MM.1S (cell line): ENCODE measurements at regions not wholly inside any gene's neighbourhood (a gene's known extent, or its start where the extent isn't known, plus 50 kb on each side); places are given as distances from the start of the nearest gene placed in this dataset.

Source experiments
- DNase-seq: peaks from one replicate; pipeline ENCODE4 v3.0.0-alpha.2; 2015
- H2AFZ ChIP-seq: fragments of 300-600 bp; sonication (generic); 2 replicates; pipeline ENCODE4 v1.6.0; 2016; ENCODE audit warnings: antibody characterized with exemption, low read length
- H3F3A ChIP-seq: fragments of 300-600 bp; sonication (generic); 2 replicates; pipeline ENCODE4 v1.6.1; 2016; ENCODE audit warnings: mild to moderate bottlenecking, antibody characterized with exemption, low read length, moderate library complexity, mixed read lengths; ENCODE audit not compliant: insufficient read depth
- H3K27ac ChIP-seq: fragments of 300-600 bp; sonication (generic); 2 replicates; pipeline ENCODE4 v1.5.1; 2016; ENCODE audit warnings: mild to moderate bottlenecking, low read length
- H3K27me3 ChIP-seq: fragments of 300-600 bp; sonication (generic); replicated peaks from 2 replicates; pipeline ENCODE4 v1.6.0; 2016; ENCODE audit warnings: low read length; ENCODE audit not compliant: insufficient read depth
- H3K36me3 ChIP-seq: fragments of 300-600 bp; sonication (generic); replicated peaks from 2 replicates; pipeline ENCODE4 v1.6.1; 2016; ENCODE audit warnings: mild to moderate bottlenecking, low read length, mixed read lengths; ENCODE audit not compliant: insufficient read depth
- H3K4me1 ChIP-seq: fragments of 300-600 bp; sonication (generic); 2 replicates; pipeline ENCODE4 v1.6.1; 2016; ENCODE audit warnings: low read length, mixed read lengths
- H3K4me2 ChIP-seq: fragments of 300-600 bp; sonication (generic); 2 replicates; pipeline ENCODE4 v1.6.0; 2016; ENCODE audit warnings: low read depth, low read length
- H3K4me3 ChIP-seq: fragments of 300-600 bp; sonication (generic); 2 replicates; pipeline ENCODE4 v1.5.1; 2016; ENCODE audit warnings: low read length, mixed read lengths
- H3K79me2 ChIP-seq: fragments of 300-600 bp; sonication (generic); 2 replicates; pipeline ENCODE4 v1.6.1; 2016; ENCODE audit warnings: mixed run types, low read length, mixed read lengths
- H3K9ac ChIP-seq: fragments of 300-600 bp; sonication (generic); 2 replicates; pipeline ENCODE4 v1.6.1; 2016; ENCODE audit warnings: low read length, mixed read lengths
- H3K9me2 ChIP-seq: fragments of 300-600 bp; sonication (generic); replicated peaks from 2 replicates; pipeline ENCODE4 v1.6.1; 2016; ENCODE audit warnings: mild to moderate bottlenecking, low read length, mixed read lengths; ENCODE audit not compliant: insufficient read depth
- H3K9me3 ChIP-seq: fragments of 300-600 bp; sonication (generic); replicated peaks from 2 replicates; pipeline ENCODE4 v1.6.1; 2016; ENCODE audit warnings: mild to moderate bottlenecking, low read length, mixed read lengths; ENCODE audit not compliant: insufficient read depth
- H4K20me1 ChIP-seq: fragments of 300-600 bp; sonication (generic); 2 replicates; pipeline ENCODE4 v1.6.1; 2016; ENCODE audit warnings: mild to moderate bottlenecking, low read length, moderate library complexity, mixed read lengths; ENCODE audit not compliant: insufficient read depth
- EZH2 ChIP-seq: fragments of 300-600 bp; sonication (generic); optimal IDR thresholded peaks from 2 replicates; pipeline ENCODE3; 2017; ENCODE audit warnings: low read depth, mild to moderate bottlenecking, antibody characterized with exemption, low read length, mixed read lengths
- EZH2phosphoT487 ChIP-seq: fragments of 300-600 bp; sonication (generic); IDR thresholded peaks from 2 replicates; pipeline ENCODE4 v1.6.1; 2018; ENCODE audit warnings: antibody characterized with exemption, low read length
- TF ChIP-seq, protein P1 (sequence below): fragments of 300-600 bp; sonication (generic); IDR thresholded peaks from 2 replicates; pipeline ENCODE4 v1.5.1; 2016; ENCODE audit warnings: antibody characterized with exemption, low read length, mixed read lengths

DNA sequence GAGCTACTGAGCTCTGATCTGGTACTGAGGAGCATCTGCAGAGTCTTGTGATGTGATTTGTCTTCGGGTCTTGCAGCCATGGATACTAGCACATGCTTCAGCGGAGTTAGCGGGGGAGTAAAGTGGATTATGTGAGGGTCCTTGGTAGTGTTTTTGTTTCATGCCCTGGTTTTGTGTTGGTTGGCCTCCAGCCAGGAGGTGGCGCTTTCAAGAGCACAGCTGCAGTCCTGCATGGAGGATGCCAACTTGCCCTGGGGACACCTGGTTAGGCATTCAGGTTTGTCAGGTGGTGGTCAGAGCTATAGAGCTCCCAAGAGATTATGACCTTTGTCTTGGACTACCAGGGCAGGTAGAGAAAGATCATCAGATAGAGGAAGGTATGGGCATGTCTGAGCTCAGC lies 185.8 kb upstream of the CDH6 start:
- H3K27ac ChIP-seq = no peak overlapping the region
- H3K4me2 ChIP-seq = no peak overlapping the region
- no peak overlapping the region for H3K9ac ChIP-seq
- H3K4me3 ChIP-seq = no peak overlapping the region
- no peaks in the 10 kb centered on the region for H3K27me3 ChIP-seq
- H3K9me3 ChIP-seq = no peaks in the 10 kb centered on the region
- H3K4me1 ChIP-seq = no peaks in the 10 kb centered on the region
- DNase-seq = no peak
- no peaks in the 10 kb centered on the region for H3K9me2 ChIP-seq
- no peaks in the 10 kb centered on the region for H3F3A ChIP-seq
- no peak overlapping the region for H2AFZ ChIP-seq
- no peaks in the 10 kb centered on the region for H3K79me2 ChIP-seq
- TF ChIP-seq EZH2 (no peak), EZH2phosphoT487 (no peak)
- TF ChIP-seq, protein P1, sequence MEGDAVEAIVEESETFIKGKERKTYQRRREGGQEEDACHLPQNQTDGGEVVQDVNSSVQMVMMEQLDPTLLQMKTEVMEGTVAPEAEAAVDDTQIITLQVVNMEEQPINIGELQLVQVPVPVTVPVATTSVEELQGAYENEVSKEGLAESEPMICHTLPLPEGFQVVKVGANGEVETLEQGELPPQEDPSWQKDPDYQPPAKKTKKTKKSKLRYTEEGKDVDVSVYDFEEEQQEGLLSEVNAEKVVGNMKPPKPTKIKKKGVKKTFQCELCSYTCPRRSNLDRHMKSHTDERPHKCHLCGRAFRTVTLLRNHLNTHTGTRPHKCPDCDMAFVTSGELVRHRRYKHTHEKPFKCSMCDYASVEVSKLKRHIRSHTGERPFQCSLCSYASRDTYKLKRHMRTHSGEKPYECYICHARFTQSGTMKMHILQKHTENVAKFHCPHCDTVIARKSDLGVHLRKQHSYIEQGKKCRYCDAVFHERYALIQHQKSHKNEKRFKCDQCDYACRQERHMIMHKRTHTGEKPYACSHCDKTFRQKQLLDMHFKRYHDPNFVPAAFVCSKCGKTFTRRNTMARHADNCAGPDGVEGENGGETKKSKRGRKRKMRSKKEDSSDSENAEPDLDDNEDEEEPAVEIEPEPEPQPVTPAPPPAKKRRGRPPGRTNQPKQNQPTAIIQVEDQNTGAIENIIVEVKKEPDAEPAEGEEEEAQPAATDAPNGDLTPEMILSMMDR = no peak
- H3K36me3 ChIP-seq = no peaks in the 10 kb centered on the region
- no peaks in the 10 kb centered on the region for H4K20me1 ChIP-seq

DNA sequence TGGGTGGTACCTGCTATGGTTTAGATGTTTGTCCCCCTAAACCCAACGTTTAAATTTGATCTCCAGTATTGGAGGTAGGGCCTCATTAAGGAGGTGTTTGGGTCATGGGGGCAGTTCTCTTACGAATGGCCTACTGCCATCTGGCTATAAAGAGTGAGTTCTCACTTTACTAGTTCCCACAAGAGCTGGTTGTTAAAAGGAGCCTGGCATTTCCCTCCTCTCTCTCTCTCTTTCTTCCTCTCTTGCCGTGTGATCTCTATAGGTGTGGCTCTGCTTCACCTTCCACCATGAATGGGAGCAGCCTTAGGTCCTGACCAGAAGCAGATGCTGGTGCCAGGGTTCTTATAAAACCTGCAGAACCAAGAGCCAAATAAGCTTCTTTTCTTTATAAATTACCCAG lies 193.2 kb upstream of the CDH6 start:
- Histone ChIP-seq H2AFZ (no peak overlapping the region), H3K9me2 (no peaks in the 10 kb centered on the region), H3K4me1 (no peaks in the 10 kb centered on the region), H3K9me3 (no peaks in the 10 kb centered on the region), H3K36me3 (no peaks in the 10 kb centered on the region), H3K9ac (no peak overlapping the region), H4K20me1 (no peaks in the 10 kb centered on the region), H3K27ac (no peak overlapping the region), H3K4me3 (no peak overlapping the region), H3K79me2 (no peaks in the 10 kb centered on the region), H3F3A (no peaks in the 10 kb centered on the region), H3K4me2 (no peak overlapping the region), H3K27me3 (no peaks in the 10 kb centered on the region)
- TF ChIP-seq EZH2phosphoT487 = no peak
- no peak for TF ChIP-seq EZH2
- TF ChIP-seq, protein P1 = no peak
- no peak for DNase-seq

DNA sequence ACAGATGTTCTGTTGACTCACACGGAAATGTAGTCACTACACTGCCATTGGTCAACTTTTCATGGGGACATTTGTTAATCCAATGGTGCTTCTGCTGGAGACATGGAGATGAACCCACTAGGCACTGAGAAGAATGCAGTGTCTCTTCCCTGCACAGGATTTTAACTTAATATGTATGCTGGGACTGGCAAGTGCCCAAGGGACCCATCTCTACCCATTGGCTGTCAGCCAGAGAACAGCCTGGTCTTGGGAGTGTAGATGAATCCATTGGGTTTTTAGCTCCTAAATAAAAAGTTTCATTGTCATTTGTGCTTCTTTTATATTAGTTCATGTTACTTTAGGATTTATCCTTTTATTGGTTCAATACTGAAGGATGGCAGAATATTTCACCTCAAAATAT lies 195.8 kb upstream of the CDH6 start:
- DNase-seq = no peak
- Histone ChIP-seq H3K4me3 (no peak overlapping the region), H3K79me2 (no peaks in the 10 kb centered on the region), H3K9me3 (no peaks in the 10 kb centered on the region), H3K4me2 (no peak overlapping the region), H3K4me1 (no peaks in the 10 kb centered on the region), H3K27ac (no peak overlapping the region), H3K36me3 (no peaks in the 10 kb centered on the region), H3K27me3 (no peaks in the 10 kb centered on the region), H3K9me2 (no peaks in the 10 kb centered on the region), H2AFZ (no peak overlapping the region), H3F3A (no peaks in the 10 kb centered on the region), H3K9ac (no peak overlapping the region), H4K20me1 (no peaks in the 10 kb centered on the region)
- TF ChIP-seq, protein P1 = no peak
- TF ChIP-seq EZH2phosphoT487 (no peak), EZH2 (no peak)
